ENCODE measurements at regions not wholly inside any gene's neighbourhood (a gene's known extent, or its start where the extent isn't known, plus 50 kb on each side); places are given as distances from the start of the nearest gene placed in this dataset.

DNA sequence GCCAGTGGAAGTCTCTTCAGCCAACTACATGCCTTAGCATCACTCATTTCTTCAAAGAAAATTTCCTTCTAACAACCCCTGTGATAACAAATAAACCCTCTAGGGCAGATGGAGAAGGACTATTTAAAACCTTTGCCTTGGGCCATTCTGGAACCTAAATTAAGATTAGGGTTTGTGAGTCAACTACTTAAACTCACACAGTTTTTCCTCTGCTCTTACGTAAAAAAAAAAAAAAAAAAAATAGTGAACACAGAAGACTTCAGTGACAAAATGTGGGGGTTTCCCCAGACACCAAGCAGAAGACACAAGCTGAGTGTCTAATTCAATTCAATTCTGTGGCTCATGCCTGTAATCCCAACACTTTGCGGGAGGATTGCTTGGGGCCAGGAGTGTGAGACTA is 65.8 kb upstream of the ERCC6L2 start:
- TF ChIP-seq, protein P1, sequence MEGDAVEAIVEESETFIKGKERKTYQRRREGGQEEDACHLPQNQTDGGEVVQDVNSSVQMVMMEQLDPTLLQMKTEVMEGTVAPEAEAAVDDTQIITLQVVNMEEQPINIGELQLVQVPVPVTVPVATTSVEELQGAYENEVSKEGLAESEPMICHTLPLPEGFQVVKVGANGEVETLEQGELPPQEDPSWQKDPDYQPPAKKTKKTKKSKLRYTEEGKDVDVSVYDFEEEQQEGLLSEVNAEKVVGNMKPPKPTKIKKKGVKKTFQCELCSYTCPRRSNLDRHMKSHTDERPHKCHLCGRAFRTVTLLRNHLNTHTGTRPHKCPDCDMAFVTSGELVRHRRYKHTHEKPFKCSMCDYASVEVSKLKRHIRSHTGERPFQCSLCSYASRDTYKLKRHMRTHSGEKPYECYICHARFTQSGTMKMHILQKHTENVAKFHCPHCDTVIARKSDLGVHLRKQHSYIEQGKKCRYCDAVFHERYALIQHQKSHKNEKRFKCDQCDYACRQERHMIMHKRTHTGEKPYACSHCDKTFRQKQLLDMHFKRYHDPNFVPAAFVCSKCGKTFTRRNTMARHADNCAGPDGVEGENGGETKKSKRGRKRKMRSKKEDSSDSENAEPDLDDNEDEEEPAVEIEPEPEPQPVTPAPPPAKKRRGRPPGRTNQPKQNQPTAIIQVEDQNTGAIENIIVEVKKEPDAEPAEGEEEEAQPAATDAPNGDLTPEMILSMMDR (IDR thresholded peaks at IDR 0.05) = no peak
- no peak for TF ChIP-seq POLR2A (IDR thresholded peaks at IDR 0.05)
